NCI-H748 (cell line): ENCODE measurements at regions not wholly inside any gene's neighbourhood (a gene's known extent, or its start where the extent isn't known, plus 50 kb on each side); places are given as distances from the start of the nearest gene placed in this dataset.
A peak's percentile ranks its signal among the peaks of the same experiment; 100 is the strongest.

Source experiments
- DNase-seq: peaks from one replicate; lab custom pipeline; 2025; ENCODE audit not compliant: unreplicated experiment; lab: John Stamatoyannopoulos, UW

DNA sequence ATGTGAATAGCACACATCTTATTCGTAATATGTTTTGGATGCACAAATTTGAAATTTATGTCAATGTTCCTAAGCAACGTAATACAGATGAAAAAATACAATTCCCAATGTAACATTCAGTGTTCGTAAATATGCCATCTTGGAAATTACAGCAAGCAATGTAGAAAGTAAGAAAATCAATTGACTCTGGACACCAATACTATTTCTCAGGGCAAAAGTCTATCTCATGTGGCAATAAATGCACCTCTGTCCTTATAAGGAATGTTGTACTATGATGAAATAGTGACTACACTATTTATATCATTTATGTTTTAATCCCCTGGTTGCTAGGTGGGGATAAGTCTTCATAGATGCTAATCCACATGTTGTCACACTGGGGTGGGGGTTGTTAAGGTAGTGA, 251.2 kb downstream of the GXYLT1 start:
- DNase-seq, result no peak

DNA sequence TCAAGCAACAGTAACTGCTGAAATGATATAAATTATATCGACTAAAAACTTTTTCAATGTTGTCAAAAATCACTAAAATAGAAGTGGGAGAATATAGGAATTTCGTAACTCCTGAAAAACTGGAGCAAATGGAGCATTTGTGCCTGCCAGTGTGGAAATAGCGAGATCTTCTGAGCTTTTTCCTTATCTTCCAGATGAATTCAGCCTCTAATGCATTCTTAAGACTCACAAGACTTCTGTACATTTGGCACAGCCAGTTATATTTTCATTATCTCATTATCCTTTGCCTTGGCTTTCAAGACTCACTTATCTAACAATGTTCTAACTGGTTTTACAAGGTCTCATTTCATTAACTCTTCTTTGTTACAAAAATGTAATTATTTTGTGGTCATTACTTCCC, 252.4 kb downstream of the GXYLT1 start:
- DNase-seq, result no peak

DNA sequence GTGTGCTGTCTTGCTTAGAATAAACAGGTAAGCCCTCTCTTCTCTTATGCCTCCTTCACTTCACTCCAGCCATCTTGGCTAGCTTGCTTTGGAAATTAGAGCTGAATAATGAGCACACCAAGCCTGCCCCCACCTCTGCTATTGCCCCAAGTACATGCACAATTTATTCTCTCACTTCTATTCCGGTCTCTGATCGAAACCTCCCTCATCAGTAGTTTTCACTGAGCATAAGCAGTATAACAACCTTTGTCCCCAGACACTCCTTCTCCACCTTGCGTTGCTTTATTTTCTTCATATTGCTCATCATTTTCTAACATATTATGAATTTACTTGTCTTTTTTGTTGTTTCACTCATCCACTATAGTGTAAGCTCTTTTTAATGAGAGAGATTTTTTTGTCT, 253.4 kb downstream of the GXYLT1 start:
- no peak for DNase-seq

GRCh38 chr12:41888285-41888684, 256.4 kb downstream of the GXYLT1 start:
- DNase-seq, result no peak

- DNase-seq, result no peak
Measured at GRCh38 chr12:41881891-41882805, 262.5 kb downstream of the GXYLT1 start.

- no peak for DNase-seq
Measured at GRCh38 chr12:41869432-41869831, 275.2 kb downstream of the GXYLT1 start.

GRCh38 chr12:41866878-41867430, 277.7 kb downstream of the GXYLT1 start:
- no peak for DNase-seq

DNA sequence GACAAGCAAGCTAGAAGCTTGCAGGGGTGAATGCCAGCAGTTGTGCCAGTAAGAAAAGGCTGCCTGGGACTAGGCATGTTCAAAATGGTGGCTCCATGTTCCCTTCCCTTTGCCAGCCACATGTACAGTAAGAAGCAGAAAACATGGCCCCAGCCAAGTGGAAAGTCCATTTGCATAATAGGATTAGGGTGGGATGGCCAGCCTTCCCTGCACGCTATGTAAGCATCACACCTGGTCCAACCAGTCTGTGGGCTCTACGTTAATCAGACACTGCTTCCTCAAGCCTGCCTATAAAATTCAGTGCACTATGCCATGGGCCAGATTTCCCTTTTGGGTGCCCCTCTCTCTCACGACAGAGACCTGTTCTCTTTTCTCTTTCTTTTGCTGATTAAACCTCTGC, 288.4 kb downstream of the GXYLT1 start:
- peak; percentile 13 for DNase-seq

GRCh38 chr12:41850046-41850445, 294.6 kb downstream of the GXYLT1 start:
- no peak for DNase-seq

- DNase-seq, result no peak
Measured at GRCh38 chr12:41846718-41847117, 298.0 kb downstream of the GXYLT1 start.

GRCh38 chr12:41836416-41836815, 308.3 kb downstream of the GXYLT1 start:
- no peak for DNase-seq

DNA sequence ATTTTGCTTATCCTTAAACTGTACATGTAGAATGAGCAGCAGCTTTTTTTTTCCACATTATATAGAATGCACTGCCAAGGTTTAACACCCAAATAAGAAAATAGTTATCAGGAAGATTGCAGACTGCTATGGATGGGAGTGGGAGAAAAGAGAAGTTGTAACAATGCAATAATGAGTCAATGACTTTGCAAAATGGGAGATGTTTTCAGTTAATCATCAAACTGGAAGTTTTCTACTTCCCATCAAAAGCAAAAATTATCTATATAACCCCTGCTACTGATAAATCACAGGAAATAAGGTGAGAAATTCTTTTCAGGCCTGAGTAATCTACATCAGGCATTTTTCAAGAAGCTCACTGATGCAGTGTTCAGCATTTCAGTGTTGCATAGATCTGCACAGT, 309.1 kb downstream of the GXYLT1 start:
- DNase-seq, result no peak

DNA sequence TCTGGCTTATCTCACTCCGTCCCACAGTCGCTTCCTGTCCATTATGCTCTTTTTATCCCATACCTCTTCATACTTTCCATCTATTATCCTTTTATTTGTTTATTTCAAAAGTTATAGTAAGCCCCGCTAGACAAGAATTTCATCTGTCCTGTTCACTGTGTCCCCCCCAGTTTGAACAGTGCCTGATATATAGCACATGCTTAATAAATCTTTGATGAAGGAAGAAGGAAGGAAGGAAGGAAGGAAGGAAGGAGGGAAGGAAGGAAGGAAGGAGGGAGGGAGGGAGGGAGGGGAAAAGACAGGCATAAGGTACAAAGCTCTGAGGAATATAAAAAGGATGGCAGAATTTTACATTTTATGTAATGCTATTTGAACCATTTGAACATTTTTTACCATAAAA, 324.7 kb downstream of the GXYLT1 start:
- DNase-seq, result no peak

GRCh38 chr12:41804026-41804425, 340.6 kb downstream of the GXYLT1 start:
- DNase-seq, result no peak

DNA sequence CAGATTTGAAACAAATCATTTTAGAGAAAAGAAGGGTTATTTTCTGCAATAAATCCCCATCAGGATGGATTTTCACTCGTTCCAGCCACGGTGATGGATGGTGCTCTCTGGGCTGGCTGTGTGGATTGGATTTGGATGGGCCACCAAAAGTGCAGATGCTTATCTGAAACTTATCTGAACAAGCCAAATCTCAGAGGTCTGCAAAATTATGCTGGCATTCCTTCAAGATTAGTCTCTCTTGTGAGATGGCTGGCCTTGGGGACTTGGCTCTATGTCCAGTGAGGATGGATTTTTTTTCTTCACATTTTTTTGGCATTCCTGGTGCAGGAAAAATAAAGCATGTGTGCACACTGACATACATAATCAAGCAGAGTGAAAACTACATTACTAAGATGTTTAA, 341.9 kb downstream of the GXYLT1 start:
- DNase-seq, result no peak

DNA sequence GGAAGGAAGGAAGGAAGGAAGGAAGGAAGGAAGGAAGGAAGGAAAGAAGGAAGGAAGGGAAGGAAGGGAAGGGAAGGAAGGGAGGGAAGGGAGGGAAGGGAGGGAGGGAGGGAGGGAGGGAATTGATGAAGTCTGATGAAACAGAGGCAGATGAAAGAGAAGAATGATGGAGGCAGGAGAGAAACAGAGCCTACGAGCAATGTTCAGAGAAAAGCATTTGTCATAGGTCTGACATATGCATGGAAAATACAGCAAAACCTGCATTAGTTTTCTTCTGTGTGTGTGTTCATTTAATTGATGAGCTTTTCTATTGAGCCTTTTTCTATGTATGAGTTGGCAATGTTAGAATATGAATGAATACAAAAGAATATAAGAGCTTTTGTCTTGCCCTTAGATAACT, 343.4 kb downstream of the GXYLT1 start:
- DNase-seq, result no peak

DNA sequence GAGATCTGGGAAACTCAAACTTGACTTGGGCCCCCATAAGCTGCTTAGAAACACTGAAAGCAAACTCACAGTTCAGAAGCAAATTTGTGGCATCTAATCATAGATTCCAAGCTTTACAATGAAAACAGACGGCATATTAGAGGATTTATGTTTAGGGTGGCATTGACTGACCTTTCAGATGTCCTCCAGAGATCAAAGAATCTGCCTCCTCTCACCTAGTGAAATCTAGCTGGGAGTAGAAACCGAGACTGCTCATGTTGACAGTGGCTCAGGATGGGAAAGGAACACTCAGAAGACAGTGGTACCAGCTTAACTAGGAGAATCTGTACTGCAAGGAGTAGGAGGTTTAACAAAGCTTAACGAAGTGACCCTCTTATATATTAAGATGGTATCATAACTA, 345.0 kb downstream of the GXYLT1 start:
- DNase-seq, result no peak

GRCh38 chr12:41795910-41796309, 348.8 kb downstream of the GXYLT1 start:
- DNase-seq, result peak; percentile 54

DNA sequence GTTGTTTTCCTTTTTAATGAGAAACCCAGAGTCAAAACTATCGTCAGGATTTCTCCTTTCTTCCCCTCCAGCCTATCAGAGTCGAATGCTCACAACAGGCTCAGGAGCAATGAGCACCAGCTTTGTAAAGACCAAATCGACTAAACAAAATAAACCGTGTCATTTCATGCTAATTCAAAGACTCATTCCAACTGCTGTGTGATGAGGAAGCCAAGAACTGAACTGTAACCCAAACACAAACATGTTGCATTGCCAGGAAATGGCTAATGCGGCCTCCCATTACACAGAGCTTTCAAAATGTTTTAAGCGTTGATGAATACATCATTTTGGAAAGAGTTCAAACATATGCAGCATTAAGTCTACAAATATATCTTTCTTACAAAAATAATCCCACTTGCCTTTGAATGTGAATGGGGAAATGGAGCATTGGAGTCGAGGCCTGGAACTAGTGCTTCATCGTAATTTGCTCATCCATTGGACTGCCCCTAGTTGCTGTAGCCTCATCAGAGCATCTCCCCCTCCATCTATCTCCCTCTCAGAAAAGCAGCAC, 349.5 kb downstream of the GXYLT1 start:
- peak; percentile 24 for DNase-seq

GRCh38 chr12:41794336-41794735, 350.3 kb downstream of the GXYLT1 start:
- no peak for DNase-seq

DNA sequence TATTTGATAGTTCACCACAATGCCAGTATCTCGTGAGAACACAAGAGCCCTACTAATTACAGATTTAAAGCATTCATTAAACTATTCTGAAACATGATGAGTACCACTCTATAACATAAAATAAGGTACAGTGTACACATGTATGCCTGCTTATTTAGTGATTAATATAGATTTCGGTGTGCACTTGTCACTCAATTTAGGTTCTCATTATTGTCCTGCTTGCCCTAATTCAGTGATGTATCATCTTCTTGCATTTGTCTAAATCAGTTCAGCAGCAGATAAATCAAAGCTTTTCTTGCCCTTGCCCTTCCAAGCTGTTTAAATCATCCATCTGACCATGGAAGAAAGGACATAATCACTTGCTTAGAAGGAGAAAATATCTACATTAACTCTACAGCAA, 359.7 kb downstream of the GXYLT1 start:
- DNase-seq, result no peak

- DNase-seq, result no peak
Measured at GRCh38 chr12:41778934-41779333, 365.7 kb downstream of the GXYLT1 start.
